ENCODE measurements at regions not wholly inside any gene's neighbourhood (a gene's known extent, or its start where the extent isn't known, plus 50 kb on each side); places are given as distances from the start of the nearest gene placed in this dataset.

- Histone ChIP-seq H3K27ac (ENCODE audit: extremely low read depth, low read depth, low read length) (no peak overlapping the region), H3K4me1 (ENCODE audit: control insufficient read depth, insufficient read depth, low read length) (no peaks in the 10 kb centered on the region), H3K36me3 (ENCODE audit: control insufficient read depth in 2 of 2, insufficient read depth in 1 of 2, low read length in 2 of 2) (no peaks in the 10 kb centered on the region), H3K4me3 (ENCODE audit: low read depth, low read length) (no peak overlapping the region), H3K9me3 (ENCODE audit: control insufficient read depth, insufficient read depth, low read depth, low read length) (no peaks in the 10 kb centered on the region)
- TF ChIP-seq ZNF138 (tag by site-specific recombination; IDR thresholded peaks at IDR 0.05; ENCODE audit: borderline replicate concordance): no peak
- no peak for TF ChIP-seq ZBTB8A (tag by site-specific recombination; IDR thresholded peaks at IDR 0.05)
- no peak for TF ChIP-seq ZNF701 (tag by site-specific recombination; IDR thresholded peaks at IDR 0.05)
- TF ChIP-seq ZBTB1 (tag by site-specific recombination; IDR thresholded peaks at IDR 0.05): no peak
- no peak for TF ChIP-seq ZNF175 (tag by site-specific recombination; IDR thresholded peaks at IDR 0.05)
- TF ChIP-seq YY2 (tag by site-specific recombination; IDR thresholded peaks at IDR 0.05): no peak
- no peak for TF ChIP-seq ZNF530 (tag by site-specific recombination; IDR thresholded peaks at IDR 0.05; ENCODE audit: low read depth)
- no peak for TF ChIP-seq KLF1 (tag by site-specific recombination; IDR thresholded peaks at IDR 0.05)
- TF ChIP-seq ZXDB (tag by site-specific recombination; IDR thresholded peaks at IDR 0.05): no peak
- TF ChIP-seq ZNF544 (tag by site-specific recombination; IDR thresholded peaks at IDR 0.05): no peak
- no peak for TF ChIP-seq ZBTB10 (tag by site-specific recombination; IDR thresholded peaks at IDR 0.05)
- no peak for TF ChIP-seq ZBTB49 (tag by site-specific recombination; IDR thresholded peaks at IDR 0.05; ENCODE audit: low read depth)
- TF ChIP-seq PRDM2 (tag by site-specific recombination; IDR thresholded peaks at IDR 0.05; ENCODE audit: borderline replicate concordance): no peak
- no peak for TF ChIP-seq ZNF23 (tag by site-specific recombination; IDR thresholded peaks at IDR 0.05; ENCODE audit: borderline replicate concordance)
- TF ChIP-seq ZSCAN23 (tag by site-specific recombination; IDR thresholded peaks at IDR 0.05): no peak
- ChIA-PET CTCF (no interaction called here), POLR2A (no interaction called here)
Observed at GRCh38 chr4:130192787-130193186, 1096.8 kb downstream of the C4orf33 start.

- no peak overlapping the region for H3K27ac ChIP-seq (ENCODE audit: extremely low read depth, low read depth, low read length)
- POLR2A ChIA-PET: no interaction called here
- no peaks in the 10 kb centered on the region for H3K36me3 ChIP-seq (ENCODE audit: control insufficient read depth in 2 of 2, insufficient read depth in 1 of 2, low read length in 2 of 2)
- CTCF ChIA-PET: no interaction called here
- no peaks in the 10 kb centered on the region for H3K4me1 ChIP-seq (ENCODE audit: control insufficient read depth, insufficient read depth, low read length)
- H3K4me3 ChIP-seq (ENCODE audit: low read depth, low read length): no peak overlapping the region
- H3K9me3 ChIP-seq (ENCODE audit: control insufficient read depth, insufficient read depth, low read depth, low read length): no peaks in the 10 kb centered on the region
- TF ChIP-seq ZFHX2 (tag by site-specific recombination; conservative IDR thresholded peaks at IDR 0.05) (no peak), ZNF791 (tag by site-specific recombination; IDR thresholded peaks at IDR 0.05) (no peak), ZNF157 (tag by site-specific recombination; IDR thresholded peaks at IDR 0.05) (no peak), ZSCAN18 (tag by site-specific recombination; IDR thresholded peaks at IDR 0.05) (no peak), ZBTB6 (tag by site-specific recombination; IDR thresholded peaks at IDR 0.05) (no peak), ZBTB1 (tag by site-specific recombination; IDR thresholded peaks at IDR 0.05) (no peak), ZNF324 (tag by site-specific recombination; IDR thresholded peaks at IDR 0.05) (no peak), ZNF350 (tag by site-specific recombination; IDR thresholded peaks at IDR 0.05) (no peak), ZNF626 (tag by site-specific recombination; IDR thresholded peaks at IDR 0.05) (no peak)
Observed at GRCh38 chr4:130197946-130198345, 1102.0 kb downstream of the C4orf33 start.

All from HEK293 (cell line).